Epithelial cell of esophagus (primary cell): ENCODE measurements at regions not wholly inside any gene's neighbourhood (a gene's known extent, or its start where the extent isn't known, plus 50 kb on each side); places are given as distances from the start of the nearest gene placed in this dataset.

ENCODE experiments used
- DNase-seq: peaks from one replicate; pipeline ENCODE4 v3.0.0; 2010; ENCODE audit warnings: low read depth
- H3K4me3 ChIP-seq: 2 replicates; pipeline ENCODE4 v1.5.1; 2011; ENCODE audit warnings: mild to moderate bottlenecking, low read length, control low read depth
- TF ChIP-seq, protein P1 (sequence below): IDR thresholded peaks from 2 replicates; pipeline ENCODE4 v1.5.1; 2011; ENCODE audit warnings: low read depth, mild to moderate bottlenecking, low read length, control low read depth, inconsistent platforms; ENCODE audit not compliant: insufficient read depth; ENCODE audit errors: missing control alignments

DNA sequence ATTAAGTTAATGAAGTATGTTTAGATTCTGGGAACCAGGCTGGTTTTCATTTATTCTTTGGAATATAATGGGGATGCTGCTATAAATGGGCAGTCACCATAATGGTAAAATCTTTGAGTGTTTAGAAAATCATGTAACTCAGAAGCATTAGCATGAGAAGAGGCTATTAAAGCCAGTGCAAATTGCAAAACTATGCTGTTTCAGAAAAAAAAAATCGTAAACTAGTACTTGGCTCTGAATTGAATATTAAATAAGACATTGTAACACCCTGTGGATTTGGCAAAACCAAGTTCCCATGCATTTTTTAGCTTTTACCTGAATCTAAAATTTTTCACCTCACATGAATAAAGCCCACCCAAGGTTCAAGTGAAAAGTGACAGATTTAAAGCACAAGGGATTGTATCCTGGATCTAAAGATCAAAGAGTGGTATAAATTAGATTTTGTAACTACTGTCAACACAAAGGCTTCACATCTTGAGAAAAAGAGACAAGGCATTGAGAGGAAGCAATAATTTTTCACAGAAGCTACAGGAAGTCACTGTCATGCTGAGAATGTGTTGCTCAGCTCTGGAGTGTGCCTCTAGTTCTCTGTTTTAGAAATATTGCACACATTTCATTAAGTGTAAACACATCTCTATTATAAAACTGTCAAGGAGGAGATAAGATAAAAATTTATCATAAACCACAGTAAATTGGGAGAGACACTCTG is 142.2 kb downstream of the ABCA8 start:
- no peak overlapping the region for H3K4me3 ChIP-seq
- TF ChIP-seq, protein P1, sequence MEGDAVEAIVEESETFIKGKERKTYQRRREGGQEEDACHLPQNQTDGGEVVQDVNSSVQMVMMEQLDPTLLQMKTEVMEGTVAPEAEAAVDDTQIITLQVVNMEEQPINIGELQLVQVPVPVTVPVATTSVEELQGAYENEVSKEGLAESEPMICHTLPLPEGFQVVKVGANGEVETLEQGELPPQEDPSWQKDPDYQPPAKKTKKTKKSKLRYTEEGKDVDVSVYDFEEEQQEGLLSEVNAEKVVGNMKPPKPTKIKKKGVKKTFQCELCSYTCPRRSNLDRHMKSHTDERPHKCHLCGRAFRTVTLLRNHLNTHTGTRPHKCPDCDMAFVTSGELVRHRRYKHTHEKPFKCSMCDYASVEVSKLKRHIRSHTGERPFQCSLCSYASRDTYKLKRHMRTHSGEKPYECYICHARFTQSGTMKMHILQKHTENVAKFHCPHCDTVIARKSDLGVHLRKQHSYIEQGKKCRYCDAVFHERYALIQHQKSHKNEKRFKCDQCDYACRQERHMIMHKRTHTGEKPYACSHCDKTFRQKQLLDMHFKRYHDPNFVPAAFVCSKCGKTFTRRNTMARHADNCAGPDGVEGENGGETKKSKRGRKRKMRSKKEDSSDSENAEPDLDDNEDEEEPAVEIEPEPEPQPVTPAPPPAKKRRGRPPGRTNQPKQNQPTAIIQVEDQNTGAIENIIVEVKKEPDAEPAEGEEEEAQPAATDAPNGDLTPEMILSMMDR, result no peak
- no peak for DNase-seq

DNA sequence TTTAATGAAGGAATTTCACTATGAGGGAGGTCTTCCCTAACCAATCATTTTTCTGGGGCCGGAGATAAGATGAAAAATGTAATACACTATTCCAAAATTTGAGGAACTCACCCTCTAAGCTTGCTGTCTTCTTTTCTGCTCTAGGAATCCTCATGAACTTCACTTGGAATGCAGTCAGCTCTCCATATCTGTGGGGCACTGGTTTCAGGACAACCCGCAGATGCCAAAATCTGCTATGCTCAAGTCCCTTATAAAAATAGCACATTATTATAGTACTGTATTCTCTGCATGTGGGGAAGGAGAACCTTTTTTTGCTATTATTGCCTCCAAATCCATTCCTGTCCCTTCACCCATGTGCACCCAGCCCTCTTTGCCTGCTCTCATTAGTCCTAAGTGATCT is 146.0 kb downstream of the ABCA8 start:
- no peak for DNase-seq
- no peak overlapping the region for H3K4me3 ChIP-seq
- TF ChIP-seq, protein P1, result no peak

DNA sequence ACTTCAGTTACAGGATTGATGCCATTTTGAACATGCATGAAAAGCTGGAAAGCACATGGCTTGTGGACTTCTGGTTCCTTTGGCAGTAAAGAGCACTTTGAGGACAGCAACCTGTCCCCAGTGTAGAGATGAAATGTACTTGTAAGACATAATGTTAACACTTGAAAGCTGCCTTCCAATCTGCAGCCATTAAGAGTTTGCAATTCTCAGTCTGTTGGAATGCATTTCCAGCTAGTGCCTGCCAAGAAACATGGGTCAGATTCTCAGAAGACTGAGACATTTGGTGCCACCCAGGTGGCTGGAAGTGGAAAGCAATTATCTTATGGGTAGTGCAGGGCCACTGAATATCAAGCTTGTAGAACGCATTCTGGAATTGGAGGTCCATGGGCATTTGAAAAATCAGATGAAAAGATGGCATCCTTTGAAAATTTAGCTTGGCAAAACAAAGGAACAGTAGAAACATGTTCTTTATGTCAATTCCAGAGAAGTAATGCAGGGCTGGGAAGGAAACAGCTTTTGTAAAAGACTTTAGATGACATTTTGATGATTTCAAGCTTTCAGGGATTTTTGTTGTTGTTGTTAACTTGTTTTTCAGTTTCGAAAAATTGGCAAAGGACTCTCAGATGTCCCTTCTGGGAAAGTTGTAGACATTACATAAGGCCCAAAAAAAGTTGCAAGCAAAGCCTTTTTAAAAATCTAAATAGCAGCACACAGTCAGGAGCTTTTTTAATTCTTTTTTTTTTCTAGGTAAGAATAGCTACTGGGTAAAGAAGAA is 147.0 kb downstream of the ABCA8 start:
- TF ChIP-seq, protein P1, result no peak
- DNase-seq, result no peak
- no peak overlapping the region for H3K4me3 ChIP-seq

DNA sequence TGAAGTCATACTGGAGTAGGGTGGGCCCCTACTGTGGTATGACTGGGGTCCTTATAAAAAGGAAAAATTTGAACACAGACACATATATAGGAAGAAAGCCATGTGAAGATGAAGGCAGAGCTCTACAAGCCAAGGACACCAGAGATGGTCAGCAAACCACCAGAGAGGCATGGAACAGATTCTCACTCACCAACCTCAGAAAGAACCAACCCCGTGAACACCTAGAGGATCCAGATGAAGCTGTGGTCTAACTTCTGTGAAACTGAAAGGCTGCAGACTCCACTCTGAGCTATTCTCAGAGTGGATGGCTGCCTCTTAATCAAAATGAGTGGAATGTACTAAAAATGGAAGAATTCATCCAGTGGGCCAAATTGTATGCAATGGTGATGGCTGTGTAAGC is 149.6 kb downstream of the ABCA8 start:
- DNase-seq, result no peak
- H3K4me3 ChIP-seq, result no peak overlapping the region
- TF ChIP-seq, protein P1, result no peak

DNA sequence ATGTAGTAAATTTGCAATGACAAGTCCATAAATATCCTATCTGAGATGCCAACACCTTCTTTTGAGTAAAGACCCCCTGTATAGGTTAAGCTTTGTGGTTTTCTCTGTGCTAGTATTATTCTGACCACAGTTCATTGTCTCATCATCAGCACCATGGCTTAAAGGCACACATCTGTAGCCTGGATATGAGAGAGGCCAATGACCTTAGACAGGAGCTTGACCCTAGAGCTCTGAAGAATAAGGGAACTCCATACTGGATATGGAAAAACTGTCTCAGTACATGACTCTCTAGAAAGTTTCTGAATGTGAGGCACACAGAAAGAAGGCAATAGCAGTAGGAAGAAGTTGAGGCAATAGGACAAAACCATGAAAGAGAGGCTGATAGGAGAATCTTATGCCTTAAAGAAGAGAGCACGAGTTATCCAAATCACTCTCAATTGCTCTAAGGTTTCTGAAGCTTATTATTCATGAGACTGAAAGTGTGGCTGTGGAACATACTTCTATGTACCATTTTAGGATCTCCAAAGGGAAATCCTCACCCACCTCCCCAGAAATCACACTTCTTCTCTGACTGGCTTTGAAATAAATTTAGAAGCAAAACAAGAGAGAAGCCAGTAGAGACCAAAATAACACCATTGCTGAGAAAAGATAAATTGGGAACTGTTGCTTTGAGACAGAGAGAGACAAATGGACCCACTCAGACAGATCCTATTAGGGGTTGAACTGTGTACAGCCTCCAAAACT is 150.2 kb downstream of the ABCA8 start:
- H3K4me3 ChIP-seq, result no peak overlapping the region
- TF ChIP-seq, protein P1, result no peak
- no peak for DNase-seq

DNA sequence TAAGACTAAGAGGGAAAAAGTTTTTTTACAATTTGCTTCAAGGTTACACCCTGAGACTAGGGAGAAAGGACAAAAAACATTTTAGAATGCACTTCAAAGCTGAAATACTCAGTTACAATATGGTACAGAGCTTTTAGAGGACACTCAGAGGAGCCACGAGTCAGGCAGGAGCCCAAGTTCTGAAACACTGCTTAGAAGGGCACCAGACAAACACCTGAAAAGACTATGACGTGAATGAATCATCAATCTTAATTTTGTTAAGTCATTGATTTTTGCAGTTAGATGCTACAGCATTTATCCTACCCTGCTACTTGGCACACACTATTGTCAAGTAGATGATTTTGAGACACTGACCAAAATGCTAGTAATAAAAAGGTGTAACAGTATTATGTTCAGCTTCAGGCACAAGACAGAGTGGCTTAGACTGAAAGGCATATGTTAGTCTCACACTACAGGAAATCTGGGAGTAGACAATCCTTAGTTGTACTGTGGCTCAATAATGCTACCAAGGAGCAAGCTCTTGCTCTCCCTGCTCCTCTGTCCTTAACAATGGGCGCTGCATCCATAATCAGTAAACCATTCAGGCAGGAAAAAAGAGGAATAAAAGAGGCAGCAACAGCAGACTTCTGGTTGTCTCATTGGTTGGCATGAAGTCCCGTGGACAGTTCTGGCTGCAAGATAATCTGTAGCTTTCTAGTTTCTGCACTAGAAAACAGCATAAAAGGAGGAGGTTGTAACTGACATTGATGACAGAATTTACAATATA is 151.8 kb downstream of the ABCA8 start:
- DNase-seq, result no peak
- TF ChIP-seq, protein P1, result no peak
- H3K4me3 ChIP-seq, result no peak overlapping the region
